Panc1 (cell line): ENCODE measurements at regions not wholly inside any gene's neighbourhood (a gene's known extent, or its start where the extent isn't known, plus 50 kb on each side); places are given as distances from the start of the nearest gene placed in this dataset.

ENCODE experiments used
- ATAC-seq: fragments of 200-7000 bp; cut with Tn5 transposase; 2 replicates; pipeline ENCODE4 v1.9.1; 2020; ENCODE audit warnings: mild to moderate bottlenecking, moderate library complexity
- BruUV-seq: library from RNA; stranded (reverse); fragments of 400-500 nt; replicated peaks from 2 replicates; lab custom pipeline; 2021; lab: Mats Ljungman, UMichigan
- CTCF ChIA-PET: fragments of 300-600 bp; sonication (Branson Sonifier 250); formaldehyde crosslinking; loops from one replicate; lab custom pipeline; 2022; ENCODE audit warnings: antibody characterized with exemption; lab: Charles Lee
- POLR2A ChIA-PET: fragments of 300-600 bp; sonication (Branson Sonifier 250); formaldehyde crosslinking; loops from one replicate; lab custom pipeline; 2022; ENCODE audit warnings: antibody characterized with exemption; lab: Charles Lee
- DNase-seq: peaks from one replicate; pipeline ENCODE4 v3.0.0-alpha.2; 2010; ENCODE audit warnings: low read depth, low spot score
- H3K27ac ChIP-seq: 2 replicates; pipeline ENCODE4 v1.5.1; 2011; ENCODE audit warnings: mild to moderate bottlenecking, low read length, inconsistent platforms
- H3K27me3 ChIP-seq: fragments of 200-500 bp; sonication (Bioruptor generic); 2 replicates; pipeline ENCODE4 v1.6.0; 2014; ENCODE audit warnings: low read length, inconsistent platforms; ENCODE audit not compliant: control insufficient read depth, insufficient read depth
- H3K36me3 ChIP-seq: fragments of 200-500 bp; sonication (Bioruptor generic); 2 replicates; pipeline ENCODE4 v1.5.1; 2014; ENCODE audit warnings: inconsistent platforms, mild to moderate bottlenecking, low read length, moderate library complexity; ENCODE audit not compliant: control insufficient read depth, insufficient read depth
- H3K4me1 ChIP-seq: 2 replicates; pipeline ENCODE4 v1.5.1; 2011; ENCODE audit warnings: inconsistent platforms, mild to moderate bottlenecking, low read length, moderate library complexity; ENCODE audit not compliant: control insufficient read depth, insufficient read depth
- H3K4me3 ChIP-seq, 2 experiments: 2 replicates each; pipeline ENCODE4 v1.5.1; 2011 to 2012; ENCODE audit warnings: low read depth in 2 of 2, low read length in 2 of 2, mild to moderate bottlenecking in 2 of 2, inconsistent platforms in 1 of 2, moderate library complexity in 1 of 2
- H3K9me3 ChIP-seq: fragments of 200-500 bp; sonication (Bioruptor generic); 2 replicates; pipeline ENCODE4 v1.5.1; 2014; ENCODE audit warnings: low read depth, mild to moderate bottlenecking, inconsistent platforms, low read length, moderate library complexity; ENCODE audit not compliant: control insufficient read depth, insufficient read depth
- POLR2AphosphoS5 ChIP-seq: IDR thresholded peaks from 2 replicates; pipeline ENCODE4 v1.6.1; 2012; ENCODE audit warnings: mild to moderate bottlenecking, low read depth, low read length, moderate library complexity
- REST ChIP-seq, 2 experiments: IDR thresholded peaks; 2 replicates each; pipeline ENCODE4 v1.6.1; 2011 to 2012; ENCODE audit warnings: low read depth in 2 of 2, control low read depth in 1 of 2, low read length in 1 of 2, mild to moderate bottlenecking in 1 of 2, moderate library complexity in 1 of 2; ENCODE audit not compliant: insufficient read depth in 1 of 2
- SIN3A ChIP-seq: IDR thresholded peaks from 2 replicates; pipeline ENCODE4 v1.6.1; 2012; ENCODE audit warnings: low read depth, mild to moderate bottlenecking, low read length, moderate library complexity, borderline replicate concordance; ENCODE audit not compliant: insufficient read depth
- TCF7L2 ChIP-seq: IDR thresholded peaks from 2 replicates; pipeline ENCODE4 v1.6.1; 2011; ENCODE audit warnings: mild to moderate bottlenecking, low read depth, low read length, inconsistent platforms
- in situ Hi-C: cut with HindIII; loops from 2 replicates; pipeline ENCODE4 v1.10.0; 2016; ENCODE audit warnings: low sequenced_read_pairs, low pct_unique_long_range_greater_than_20kb
- intact Hi-C: fragments of 100-400 bp; cut with micrococcal nuclease; formaldehyde crosslinking; loops from one replicate; pipeline ENCODE4 v1.10.0; 2022; ENCODE audit not compliant: unreplicated experiment
- TF ChIP-seq, protein P1 (sequence below): fragments of 450-650 bp; IDR thresholded peaks from 2 replicates; pipeline ENCODE4 v1.5.1; 2017; ENCODE audit warnings: mild to moderate bottlenecking

GRCh38 chr4:133068083-133068482, 81.0 kb upstream of the PCDH10 start:
- Histone ChIP-seq H3K9me3 (no peaks in the 10 kb centered on the region), H3K36me3 (no peaks in the 10 kb centered on the region), H3K4me3 (no peak overlapping the region), H3K27ac (no peak overlapping the region), H3K4me1 (no peaks in the 10 kb centered on the region), H3K27me3 (no peaks in the 10 kb centered on the region)
- intact Hi-C loops (no loop called here), in situ Hi-C loops (no loop called here)
- CTCF ChIA-PET, result no interaction called here
- ATAC-seq (no peak), DNase-seq (no peak)
- TF ChIP-seq POLR2AphosphoS5 (no peak), SIN3A (no peak), TCF7L2 (no peak), REST (IDR thresholded peaks at IDR 0.05; ENCODE audit: insufficient read depth in 1 of 2, low read depth in 2 of 2, low read length in 1 of 2) (no peak)
- TF ChIP-seq, protein P1, sequence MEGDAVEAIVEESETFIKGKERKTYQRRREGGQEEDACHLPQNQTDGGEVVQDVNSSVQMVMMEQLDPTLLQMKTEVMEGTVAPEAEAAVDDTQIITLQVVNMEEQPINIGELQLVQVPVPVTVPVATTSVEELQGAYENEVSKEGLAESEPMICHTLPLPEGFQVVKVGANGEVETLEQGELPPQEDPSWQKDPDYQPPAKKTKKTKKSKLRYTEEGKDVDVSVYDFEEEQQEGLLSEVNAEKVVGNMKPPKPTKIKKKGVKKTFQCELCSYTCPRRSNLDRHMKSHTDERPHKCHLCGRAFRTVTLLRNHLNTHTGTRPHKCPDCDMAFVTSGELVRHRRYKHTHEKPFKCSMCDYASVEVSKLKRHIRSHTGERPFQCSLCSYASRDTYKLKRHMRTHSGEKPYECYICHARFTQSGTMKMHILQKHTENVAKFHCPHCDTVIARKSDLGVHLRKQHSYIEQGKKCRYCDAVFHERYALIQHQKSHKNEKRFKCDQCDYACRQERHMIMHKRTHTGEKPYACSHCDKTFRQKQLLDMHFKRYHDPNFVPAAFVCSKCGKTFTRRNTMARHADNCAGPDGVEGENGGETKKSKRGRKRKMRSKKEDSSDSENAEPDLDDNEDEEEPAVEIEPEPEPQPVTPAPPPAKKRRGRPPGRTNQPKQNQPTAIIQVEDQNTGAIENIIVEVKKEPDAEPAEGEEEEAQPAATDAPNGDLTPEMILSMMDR, result no peak
- POLR2A ChIA-PET, result no interaction called here
- no TSS peak for BruUV-seq

DNA sequence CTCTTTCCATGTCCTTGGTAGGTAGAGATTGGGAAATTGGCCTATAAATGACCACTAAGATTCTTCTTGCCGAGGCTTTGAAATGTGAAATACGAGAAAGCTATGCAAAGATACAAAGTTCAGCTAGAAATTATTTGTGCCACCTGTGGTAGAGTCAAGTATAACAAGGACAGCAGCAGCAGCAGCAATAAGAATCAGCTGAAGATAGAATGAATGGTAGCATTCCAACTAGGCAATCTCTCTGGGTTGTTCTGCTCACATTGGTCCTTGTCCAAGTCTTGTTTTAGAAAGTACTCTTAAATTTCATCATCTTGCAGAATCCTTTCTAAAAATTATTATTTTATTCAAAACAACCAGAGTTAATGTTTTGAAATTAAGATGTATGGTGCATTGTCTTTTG, 67.8 kb upstream of the PCDH10 start:
- Histone ChIP-seq H3K4me1 (no peaks in the 10 kb centered on the region), H3K27me3 (no peaks in the 10 kb centered on the region), H3K4me3 (no peak overlapping the region), H3K9me3 (no peaks in the 10 kb centered on the region), H3K36me3 (no peaks in the 10 kb centered on the region), H3K27ac (no peak overlapping the region)
- no peak for DNase-seq
- BruUV-seq, result no TSS peak
- ATAC-seq, result no peak
- in situ Hi-C loops, result no loop called here
- intact Hi-C loops, result no loop called here
- POLR2A ChIA-PET, result no interaction called here
- TF ChIP-seq, protein P1, result no peak
- no peak for TF ChIP-seq POLR2AphosphoS5
- CTCF ChIA-PET, result no interaction called here

GRCh38 chr4:133084421-133084820, 64.7 kb upstream of the PCDH10 start:
- Histone ChIP-seq H3K27ac (no peak overlapping the region), H3K4me3 (no peak overlapping the region), H3K36me3 (no peaks in the 10 kb centered on the region), H3K9me3 (no peaks in the 10 kb centered on the region), H3K4me1 (no peaks in the 10 kb centered on the region), H3K27me3 (no peaks in the 10 kb centered on the region)
- no peak for ATAC-seq
- ChIA-PET POLR2A (no interaction called here), CTCF (no interaction called here)
- no peak for DNase-seq
- no TSS peak for BruUV-seq
- TF ChIP-seq POLR2AphosphoS5, result no peak
- no peak for TF ChIP-seq SIN3A
- TF ChIP-seq, protein P1, result no peak
- no peak for TF ChIP-seq REST (IDR thresholded peaks at IDR 0.05; ENCODE audit: insufficient read depth in 1 of 2, low read depth in 2 of 2, low read length in 1 of 2)
- no peak for TF ChIP-seq TCF7L2
- in situ Hi-C loops (no loop called here), intact Hi-C loops (no loop called here)
